GM18858 (cell line): ENCODE measurements at regions not wholly inside any gene's neighbourhood (a gene's known extent, or its start where the extent isn't known, plus 50 kb on each side); places are given as distances from the start of the nearest gene placed in this dataset.
A peak's percentile ranks its signal among the peaks of the same experiment; 100 is the strongest.

Source experiments
- ATAC-seq: cut with Tn5 transposase; IDR thresholded peaks from one replicate; pipeline ENCODE4 v1.9.1; 2021; ENCODE audit not compliant: unreplicated experiment

- ATAC-seq = no peak
Measured at GRCh38 chr3:41088882-41089281, 110.4 kb upstream of the CTNNB1 start.

GRCh38 chr3:41089566-41089965 lies 109.7 kb upstream of the CTNNB1 start:
- no peak for ATAC-seq

- no peak for ATAC-seq
Measured at GRCh38 chr3:41092844-41093243, 106.5 kb upstream of the CTNNB1 start.

- no peak for ATAC-seq
Measured at GRCh38 chr3:41093476-41093875, 105.8 kb upstream of the CTNNB1 start.

GRCh38 chr3:41094351-41094750 lies 105.0 kb upstream of the CTNNB1 start:
- ATAC-seq = no peak

- no peak for ATAC-seq
Measured at GRCh38 chr3:41095702-41096101, 103.6 kb upstream of the CTNNB1 start.

- ATAC-seq = no peak
Measured at GRCh38 chr3:41097896-41098496, 101.3 kb upstream of the CTNNB1 start.

- no peak for ATAC-seq
Measured at GRCh38 chr3:41101231-41101630, 98.1 kb upstream of the CTNNB1 start.

- no peak for ATAC-seq
Measured at GRCh38 chr3:41102053-41102556, 97.2 kb upstream of the CTNNB1 start.

GRCh38 chr3:41102750-41103149 lies 96.6 kb upstream of the CTNNB1 start:
- ATAC-seq = no peak

- ATAC-seq = no peak
Measured at GRCh38 chr3:41103200-41103599, 96.1 kb upstream of the CTNNB1 start.

- ATAC-seq = no peak
Measured at GRCh38 chr3:41104147-41104546, 95.2 kb upstream of the CTNNB1 start.

GRCh38 chr3:41106691-41107090 lies 92.6 kb upstream of the CTNNB1 start:
- no peak for ATAC-seq

GRCh38 chr3:41111011-41111410 lies 88.3 kb upstream of the CTNNB1 start:
- no peak for ATAC-seq

- ATAC-seq = no peak
Measured at GRCh38 chr3:41112466-41112865, 86.8 kb upstream of the CTNNB1 start.

GRCh38 chr3:41115069-41115468 lies 84.2 kb upstream of the CTNNB1 start:
- no peak for ATAC-seq

- no peak for ATAC-seq
Measured at GRCh38 chr3:41116851-41117250, 82.5 kb upstream of the CTNNB1 start.

- ATAC-seq = peak; percentile 91
Measured at GRCh38 chr3:41117398-41117870, 81.9 kb upstream of the CTNNB1 start.

- no peak for ATAC-seq
Measured at GRCh38 chr3:41118461-41119390, 80.6 kb upstream of the CTNNB1 start.

GRCh38 chr3:41120460-41120859 lies 78.8 kb upstream of the CTNNB1 start:
- ATAC-seq = no peak

GRCh38 chr3:41125258-41125657 lies 74.0 kb upstream of the CTNNB1 start:
- ATAC-seq = no peak

GRCh38 chr3:41126472-41126871 lies 72.8 kb upstream of the CTNNB1 start:
- no peak for ATAC-seq
